GM20431 (cell line): ENCODE measurements at regions not wholly inside any gene's neighbourhood (a gene's known extent, or its start where the extent isn't known, plus 50 kb on each side); places are given as distances from the start of the nearest gene placed in this dataset.

Experiments used
- in situ Hi-C: fragments of 300-500 bp; cut with MseI, MboI; formaldehyde crosslinking; loops from one replicate; pipeline ENCODE4 v1.15.0; 2020; ENCODE audit warnings: low sequenced_read_pairs; ENCODE audit not compliant: unreplicated experiment

DNA sequence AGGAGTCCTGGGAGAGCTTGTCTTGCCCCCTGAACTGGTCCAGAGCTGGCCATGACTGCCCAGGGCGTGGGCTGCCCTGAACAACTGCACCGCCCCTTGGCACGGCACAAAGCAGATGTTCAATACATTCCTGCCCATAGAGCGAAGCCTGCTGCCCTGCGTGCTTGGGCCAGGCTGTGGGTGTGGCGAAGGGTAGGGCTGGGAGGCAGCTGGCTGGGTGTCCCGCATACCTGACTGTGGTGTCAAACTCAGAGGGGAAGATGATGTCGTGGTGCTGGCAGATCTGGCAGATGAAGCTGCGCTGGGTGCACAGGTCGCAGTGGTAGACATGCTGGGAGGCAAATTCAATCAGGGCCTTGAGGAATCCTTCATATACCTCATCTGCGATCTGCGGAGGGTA is 124.2 kb upstream of the SMURF2 start:
- in situ Hi-C loops: no loop called here

GRCh38 chr17:64785011-64785421 is 122.9 kb upstream of the SMURF2 start:
- in situ Hi-C loops: no loop called here

GRCh38 chr17:64784353-64785010 is 122.4 kb upstream of the SMURF2 start:
- in situ Hi-C loops: no loop called here

DNA sequence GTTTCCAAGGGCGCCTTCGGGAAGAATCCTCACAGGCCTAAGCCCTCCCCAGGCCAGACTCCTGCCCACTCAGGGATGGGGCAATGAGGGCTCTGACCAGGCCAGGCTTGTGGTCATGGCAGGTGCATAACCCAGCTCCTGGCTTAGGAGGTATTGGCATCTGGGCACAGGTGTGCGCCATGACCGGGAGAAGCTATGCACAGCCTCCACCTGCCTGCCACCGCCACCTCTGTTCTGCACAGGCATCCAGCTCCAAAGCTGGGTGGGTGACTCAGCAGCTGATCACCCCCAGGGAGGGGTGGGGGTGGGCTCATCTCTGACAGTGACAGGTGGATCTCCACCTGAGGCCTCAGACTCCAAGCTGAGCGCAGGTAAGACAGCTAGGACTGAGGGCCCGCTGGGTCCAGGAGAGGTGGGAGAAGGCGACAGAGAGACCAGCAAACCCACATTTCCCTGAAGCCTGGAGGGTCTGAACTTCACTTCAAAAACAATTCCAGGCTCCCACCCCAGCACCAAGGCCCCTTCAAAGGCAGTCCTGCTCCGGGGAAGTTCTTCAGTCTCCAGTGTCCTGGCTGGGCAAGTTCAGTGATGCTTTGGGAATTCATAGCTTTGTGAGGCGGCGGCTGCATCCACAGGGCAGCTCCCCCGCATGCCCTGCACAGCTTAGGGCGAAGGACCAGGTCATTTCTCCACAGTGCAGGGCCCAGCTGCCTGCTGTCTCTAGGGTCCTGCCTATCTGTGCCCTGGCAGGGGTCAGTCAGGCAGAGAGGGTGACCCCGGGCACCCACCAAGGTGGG is 121.6 kb upstream of the SMURF2 start:
- in situ Hi-C loops: no loop called here

GRCh38 chr17:64783031-64783461 is 120.9 kb upstream of the SMURF2 start:
- in situ Hi-C loops: no loop called here

GRCh38 chr17:64781810-64782555 is 119.9 kb upstream of the SMURF2 start:
- in situ Hi-C loops: no loop called here

DNA sequence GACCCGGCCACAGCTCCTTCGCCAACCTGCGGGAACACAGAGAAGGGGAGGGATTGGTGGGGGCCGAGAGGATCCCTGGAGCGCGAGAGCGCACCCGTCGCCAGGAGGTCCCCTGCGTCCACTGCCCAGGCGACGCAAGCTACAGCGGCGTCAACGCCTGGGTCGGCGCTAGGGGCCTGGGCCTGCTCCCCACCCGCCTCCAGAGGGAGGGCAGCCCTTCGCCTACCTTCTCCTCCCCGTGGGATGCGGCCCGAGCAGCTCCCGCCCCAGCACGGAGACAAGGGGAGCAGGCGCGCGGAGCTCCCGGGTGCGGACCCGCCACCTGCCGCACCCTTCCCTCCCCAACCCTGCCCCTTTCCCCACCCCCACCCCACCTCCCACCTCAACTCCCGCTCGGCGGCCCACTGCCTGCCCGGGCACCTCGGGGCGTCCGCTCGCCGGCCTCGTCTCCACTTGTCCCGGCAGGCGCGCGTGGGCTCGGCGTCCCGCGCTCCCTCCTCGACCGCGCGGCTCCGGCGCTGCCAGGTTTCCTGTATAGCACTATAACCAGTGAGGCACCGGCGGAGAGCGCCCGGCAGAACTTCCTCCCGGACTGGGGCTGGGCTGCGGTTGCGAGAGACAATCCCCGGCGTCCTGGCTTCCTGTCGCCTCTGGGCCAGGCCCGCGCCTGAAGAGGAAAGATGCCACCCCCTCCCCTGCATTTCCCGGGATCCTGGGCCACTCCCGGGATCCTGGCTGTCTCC is 119.1 kb upstream of the SMURF2 start:
- in situ Hi-C loops: no loop called here

DNA sequence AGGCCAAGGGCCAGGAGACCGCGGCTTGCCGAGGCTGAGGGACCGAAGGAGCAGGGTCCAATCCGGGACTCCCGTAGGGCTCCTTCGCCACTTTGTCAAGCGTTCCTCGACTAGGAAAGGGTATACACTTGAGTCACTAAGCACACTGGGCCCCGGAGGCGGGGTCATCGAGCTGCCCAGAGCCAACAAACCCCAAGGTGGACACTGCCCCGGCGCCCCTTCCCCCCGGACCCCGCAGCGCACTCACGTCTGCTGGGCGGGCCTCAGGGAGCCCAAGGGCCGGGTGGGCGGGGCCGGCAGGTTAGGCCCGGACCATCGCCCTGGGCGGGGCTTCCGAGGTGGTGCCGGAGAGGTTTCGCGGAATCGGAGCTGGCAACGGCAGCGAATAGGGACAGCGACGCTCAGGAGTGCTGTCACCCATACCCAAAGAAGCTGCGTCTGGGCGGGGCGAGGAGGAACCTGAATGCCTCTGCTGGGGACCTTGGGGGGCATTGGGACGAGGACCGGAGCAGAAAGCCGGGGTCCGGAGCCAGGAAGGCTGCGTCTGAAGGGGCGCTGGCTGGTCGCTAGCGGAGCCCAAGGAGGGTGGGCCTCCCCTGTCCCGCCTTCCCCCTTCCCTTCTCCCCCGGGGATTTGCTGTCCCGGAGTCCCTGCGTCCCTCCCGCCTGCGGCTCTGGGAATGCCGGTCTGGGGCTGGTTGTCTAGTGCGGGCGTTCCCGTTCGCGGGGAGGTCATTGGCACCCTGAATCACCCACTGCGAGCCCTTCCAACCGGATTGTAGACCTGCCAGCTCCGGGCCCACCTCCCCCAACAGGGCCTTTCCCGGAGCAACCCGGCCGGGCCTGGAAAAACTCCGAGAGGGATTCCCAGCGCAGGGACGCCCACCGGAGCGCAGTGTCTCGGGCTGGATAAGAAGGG is 118.2 kb upstream of the SMURF2 start:
- in situ Hi-C loops: no loop called here

DNA sequence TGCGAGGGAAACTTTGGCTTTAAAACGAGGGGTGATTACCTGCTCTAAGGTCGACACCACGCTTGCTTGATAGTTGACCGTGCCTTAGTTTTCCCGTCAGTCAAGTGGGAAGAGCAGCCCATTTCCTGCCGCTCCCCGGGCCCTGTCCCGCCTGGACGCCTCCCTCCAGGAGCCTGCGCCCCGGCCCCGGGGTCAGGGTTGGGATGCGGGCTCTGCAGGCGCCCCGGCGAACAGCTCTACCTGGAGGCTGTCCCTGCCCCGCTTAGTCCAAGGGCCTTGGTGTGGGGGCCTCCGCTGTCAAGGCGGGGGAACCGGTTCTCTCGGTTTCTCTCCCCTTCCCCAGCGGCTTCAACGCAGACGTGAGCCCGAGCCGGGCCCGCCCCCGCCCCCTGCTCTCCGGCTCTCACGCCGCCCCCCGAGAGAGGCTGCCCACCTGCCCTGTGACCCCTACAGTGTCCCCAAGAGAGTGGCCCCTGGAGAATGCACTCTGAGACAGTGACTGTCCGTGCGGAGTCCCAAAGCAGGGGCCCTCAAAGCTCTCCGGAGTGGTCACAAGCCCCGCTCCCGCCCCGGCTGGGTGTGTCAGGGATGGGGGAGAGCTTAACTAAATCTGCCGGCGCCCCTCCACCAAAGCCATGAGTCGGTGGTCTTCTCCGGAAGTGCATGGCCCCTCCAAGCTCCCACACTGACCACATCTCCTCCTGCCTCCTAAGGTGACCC is 117.4 kb upstream of the SMURF2 start:
- in situ Hi-C loops: loop anchor here (10.0 kb wide), 1 partner anchor 155 kb away; no protein-coding TSS in a partner anchor

DNA sequence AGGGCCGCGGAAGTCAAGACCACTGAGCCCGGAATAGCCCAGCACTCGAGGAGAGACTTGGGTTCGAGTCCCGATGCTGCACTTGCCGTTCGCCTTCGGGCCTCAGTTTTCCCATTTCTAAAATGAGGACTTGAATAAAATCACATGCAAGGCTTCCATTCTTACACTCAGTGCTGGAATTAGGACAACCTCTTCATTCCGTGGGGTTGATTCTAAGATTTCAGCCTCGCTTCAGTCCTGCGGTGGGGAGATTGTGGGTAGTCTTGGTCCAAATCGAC is 116.9 kb upstream of the SMURF2 start:
- in situ Hi-C loops: loop anchor here (10.0 kb wide), 1 partner anchor 156 kb away; no protein-coding TSS in a partner anchor

- in situ Hi-C loops: loop anchor here (10.0 kb wide), 1 partner anchor 156 kb away; no protein-coding TSS in a partner anchor
These were observed 116.4 kb upstream of the SMURF2 start for GRCh38 chr17:64778240-64779097.

- in situ Hi-C loops: loop anchor here (10.0 kb wide), 1 partner anchor 157 kb away; no protein-coding TSS in a partner anchor
These were observed 115.5 kb upstream of the SMURF2 start for GRCh38 chr17:64777415-64778239.

DNA sequence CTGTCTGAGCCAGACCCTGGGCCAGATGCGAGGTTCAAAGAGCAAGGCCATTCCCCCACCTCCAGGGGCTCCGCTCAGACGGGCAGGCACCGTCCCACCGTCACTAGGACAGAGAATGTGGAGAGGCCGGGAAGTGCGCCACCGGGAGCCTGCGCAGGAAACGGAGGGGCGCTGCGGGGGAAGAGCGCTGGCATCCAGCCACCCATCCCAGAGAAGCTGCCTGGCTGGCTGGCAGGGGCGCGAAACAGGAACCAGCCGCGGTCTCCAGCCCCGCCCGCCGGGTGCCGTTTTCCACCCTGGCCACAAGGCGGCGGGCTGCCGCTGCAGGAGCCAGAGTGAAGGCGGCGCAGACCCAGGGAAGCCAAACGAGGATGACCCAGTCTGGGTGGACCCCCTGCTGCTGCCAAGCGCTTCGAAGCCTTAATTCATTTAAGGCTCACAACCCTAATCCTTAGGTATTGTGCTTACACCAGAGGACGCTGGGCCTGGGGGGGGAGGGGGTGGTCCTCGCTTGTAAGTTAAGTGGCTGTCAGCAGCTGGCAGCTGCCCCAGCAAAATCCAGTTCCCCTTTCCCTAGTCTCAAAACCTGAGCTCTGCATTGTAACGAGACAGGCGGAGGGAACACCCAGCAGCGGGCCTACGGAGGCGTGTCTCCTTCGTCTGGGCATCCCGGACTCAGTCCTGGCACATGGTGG is 114.8 kb upstream of the SMURF2 start:
- in situ Hi-C loops: loop anchor here (10.0 kb wide), 1 partner anchor 158 kb away; no protein-coding TSS in a partner anchor

- in situ Hi-C loops: loop anchor here (10.0 kb wide), 1 partner anchor 159 kb away; no protein-coding TSS in a partner anchor
These were observed 113.8 kb upstream of the SMURF2 start for GRCh38 chr17:64775701-64776570.

DNA sequence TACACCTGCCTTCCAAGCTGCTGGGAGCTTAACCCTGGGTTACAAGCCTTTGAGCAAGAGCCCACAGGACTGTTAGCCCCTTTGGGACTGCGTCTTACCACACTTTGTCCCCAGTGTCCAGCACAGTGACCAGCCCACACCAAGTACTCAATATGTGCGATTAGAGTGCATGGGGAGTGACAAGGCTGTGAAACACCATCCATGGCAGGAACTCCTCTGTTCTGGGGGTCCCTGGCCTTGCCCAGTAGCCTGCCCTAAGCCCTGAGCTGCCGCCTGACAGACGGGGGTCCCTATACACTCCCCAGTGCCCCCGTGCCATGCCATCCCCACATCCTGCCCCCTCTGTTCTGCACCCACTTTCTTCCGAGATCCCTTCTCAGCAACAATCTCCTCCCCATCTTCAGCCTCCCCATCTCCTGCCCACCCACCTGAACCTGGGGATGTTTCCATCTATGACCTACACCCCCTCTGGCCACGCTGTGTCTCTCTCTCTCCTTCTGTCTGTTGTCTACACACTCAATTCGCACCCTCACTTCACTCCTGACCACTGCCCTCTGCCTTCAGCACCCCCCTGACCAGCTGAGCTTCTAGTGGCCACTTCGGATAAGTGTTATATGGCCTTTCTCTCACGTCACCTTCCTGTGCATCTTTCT is 112.9 kb upstream of the SMURF2 start:
- in situ Hi-C loops: loop anchor here (10.0 kb wide), 1 partner anchor 160 kb away; no protein-coding TSS in a partner anchor
